Central memory CD8-positive, alpha-beta T cell (primary cell): ENCODE measurements at regions not wholly inside any gene's neighbourhood (a gene's known extent, or its start where the extent isn't known, plus 50 kb on each side); places are given as distances from the start of the nearest gene placed in this dataset.
A peak's percentile ranks its signal among the peaks of the same experiment; 100 is the strongest.

ENCODE experiments used
- ATAC-seq: fragments of 150-1000 bp; cut with Tn5 transposase; replicated peaks from 2 replicates; pipeline ENCODE4 v1.10.0; 2022; ENCODE audit warnings: mild to moderate bottlenecking, moderate FRiP score, moderate number of reproducible peaks; ENCODE audit not compliant: poor library complexity, severe bottlenecking; ENCODE audit errors: extremely low read depth
- DNase-seq, 2 donors: peaks; one replicate each; pipeline ENCODE4 v3.0.0; 2021; ENCODE audit warnings: low spot score in 2 of 2
- H3K27ac Mint-ChIP-seq: one replicate; pipeline ENCODE4 v1.8.0; 2022; ENCODE audit warnings: low read depth, mild to moderate bottlenecking, moderate library complexity, mixed read lengths
- H3K27me3 Mint-ChIP-seq: one replicate; pipeline ENCODE4 v1.8.0; 2022; ENCODE audit warnings: mixed read lengths
- H3K36me3 Mint-ChIP-seq: one replicate; pipeline ENCODE4 v1.8.0; 2022; ENCODE audit warnings: mild to moderate bottlenecking, moderate library complexity, mixed read lengths; ENCODE audit not compliant: insufficient read depth
- H3K4me1 Mint-ChIP-seq: one replicate; pipeline ENCODE4 v1.8.0; 2022; ENCODE audit warnings: mixed read lengths
- H3K4me3 Mint-ChIP-seq: one replicate; pipeline ENCODE4 v1.8.0; 2022; ENCODE audit warnings: mild to moderate bottlenecking, moderate library complexity, mixed read lengths
- H3K9me3 Mint-ChIP-seq: one replicate; pipeline ENCODE4 v1.8.0; 2022; ENCODE audit warnings: mixed read lengths

DNA sequence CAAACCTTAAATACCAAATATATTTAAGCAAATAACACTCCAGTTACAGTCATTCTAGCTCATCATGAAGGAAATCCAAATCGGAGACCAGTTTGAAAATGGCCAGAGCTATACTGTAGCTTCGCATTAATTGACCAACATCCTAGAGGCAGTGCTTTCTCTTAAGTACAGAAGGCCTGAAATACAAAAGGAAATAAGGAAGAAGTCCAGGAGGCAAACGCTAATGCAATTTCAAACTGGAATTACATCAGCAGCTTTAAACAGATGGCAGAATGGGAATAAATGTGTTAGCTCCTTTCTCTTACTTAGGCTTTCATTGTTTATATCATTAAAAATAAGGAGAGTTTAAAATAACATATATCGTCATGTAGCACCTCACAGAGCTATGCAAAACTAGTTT is 197.0 kb downstream of the SEC61B start:
- H3K4me3 Mint-ChIP-seq = no peak overlapping the region
- H3K4me1 Mint-ChIP-seq = no peaks in the 10 kb centered on the region
- no peaks in the 10 kb centered on the region for H3K36me3 Mint-ChIP-seq
- DNase-seq (no peak), ATAC-seq (no peak)
- H3K27me3 Mint-ChIP-seq = peaks cover 23% of the 10 kb centered on the region
- H3K9me3 Mint-ChIP-seq = no peaks in the 10 kb centered on the region
- H3K27ac Mint-ChIP-seq = no peak overlapping the region

GRCh38 chr9:99421369-99421768 is 199.3 kb downstream of the SEC61B start:
- Mint-ChIP-seq H3K4me1 (no peaks in the 10 kb centered on the region), H3K4me3 (no peak overlapping the region), H3K27ac (no peak overlapping the region), H3K9me3 (no peaks in the 10 kb centered on the region), H3K36me3 (no peaks in the 10 kb centered on the region), H3K27me3 (peaks cover 39% of the 10 kb centered on the region)
- ATAC-seq (no peak), DNase-seq (no peak)

- no peaks in the 10 kb centered on the region for H3K9me3 Mint-ChIP-seq
- H3K27me3 Mint-ChIP-seq = peaks cover 38% of the 10 kb centered on the region
- DNase-seq = no peak
Measured at GRCh38 chr9:99425124-99425523, 203.0 kb downstream of the SEC61B start.

GRCh38 chr9:99425923-99426842 is 204.1 kb downstream of the SEC61B start:
- Mint-ChIP-seq H3K27me3 (peaks cover 38% of the 10 kb centered on the region), H3K4me3 (no peak overlapping the region), H3K36me3 (no peaks in the 10 kb centered on the region), H3K9me3 (no peaks in the 10 kb centered on the region), H3K27ac (no peak overlapping the region), H3K4me1 (no peaks in the 10 kb centered on the region)
- ATAC-seq (no peak), DNase-seq (no peak)

More at GRCh38 chr9:99425124-99425523, 203.0 kb downstream of the SEC61B start:
- ATAC-seq = no peak
- Mint-ChIP-seq H3K4me3 (no peak overlapping the region), H3K36me3 (no peaks in the 10 kb centered on the region), H3K27ac (no peak overlapping the region), H3K4me1 (no peaks in the 10 kb centered on the region)

DNA sequence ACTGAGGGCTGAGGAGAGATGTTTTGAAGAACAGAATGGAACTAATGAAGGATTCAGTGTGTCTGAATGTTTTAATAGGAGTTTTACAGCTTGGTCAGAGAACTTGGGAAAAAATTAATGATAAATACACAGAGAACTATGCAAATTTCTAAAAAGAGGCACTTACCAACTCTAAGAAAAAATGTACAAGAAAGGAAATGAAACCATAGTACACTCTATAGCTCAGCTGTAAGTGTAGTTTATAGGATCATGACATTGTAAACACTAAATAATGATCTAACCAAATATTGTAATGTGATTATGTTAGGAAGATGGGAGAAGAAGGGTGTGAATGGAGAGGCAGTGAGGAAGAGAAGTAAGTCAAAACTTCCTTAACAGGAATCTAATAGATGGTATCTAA is 205.2 kb downstream of the SEC61B start:
- Mint-ChIP-seq H3K4me1 (no peaks in the 10 kb centered on the region), H3K27ac (no peak overlapping the region), H3K36me3 (no peaks in the 10 kb centered on the region), H3K9me3 (no peaks in the 10 kb centered on the region), H3K27me3 (peaks cover 38% of the 10 kb centered on the region), H3K4me3 (no peak overlapping the region)
- no peak for ATAC-seq
- DNase-seq = no peak

DNA sequence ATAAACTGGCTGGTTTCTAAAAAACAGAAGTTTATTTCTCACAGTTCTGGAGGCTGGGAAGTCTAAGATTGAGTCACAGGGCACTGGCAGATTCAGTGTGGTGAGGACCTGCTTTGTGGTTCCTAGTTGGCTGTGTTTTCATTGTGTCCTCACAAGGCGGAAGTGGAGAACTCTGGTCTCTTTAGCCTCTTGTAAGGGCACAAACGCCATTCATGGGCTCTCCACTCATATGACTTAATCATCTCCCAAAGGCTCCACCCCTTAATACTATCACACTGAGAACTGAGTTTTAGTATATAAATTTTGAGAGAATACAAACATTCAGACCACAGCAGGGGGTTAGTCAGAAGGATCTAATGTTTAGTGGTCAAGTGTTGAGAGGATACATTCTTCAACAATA is 208.2 kb downstream of the SEC61B start:
- no peak overlapping the region for H3K27ac Mint-ChIP-seq
- H3K27me3 Mint-ChIP-seq = peaks cover 13% of the 10 kb centered on the region
- ATAC-seq (no peak), DNase-seq (no peak)
- H3K4me3 Mint-ChIP-seq = no peak overlapping the region
- no peaks in the 10 kb centered on the region for H3K9me3 Mint-ChIP-seq
- H3K36me3 Mint-ChIP-seq = no peaks in the 10 kb centered on the region
- no peaks in the 10 kb centered on the region for H3K4me1 Mint-ChIP-seq

DNA sequence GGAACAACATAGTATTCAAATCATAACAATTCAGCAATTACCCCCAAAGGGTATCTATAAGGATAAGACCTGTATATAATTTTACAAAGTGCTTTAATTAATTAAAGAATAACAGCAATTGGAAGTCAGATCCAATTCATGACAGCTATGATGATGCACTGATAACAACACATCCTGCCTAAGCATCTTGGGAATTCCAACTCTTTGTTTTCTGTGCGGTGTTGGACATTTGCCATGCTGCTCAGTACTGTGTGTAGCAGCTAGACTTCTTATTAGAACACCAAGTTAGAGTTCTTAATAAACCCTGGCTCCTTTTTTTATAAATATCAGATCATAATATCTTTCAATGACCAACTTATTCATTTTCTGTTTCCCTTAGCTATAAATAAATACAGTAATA is 209.0 kb downstream of the SEC61B start:
- no peak overlapping the region for H3K27ac Mint-ChIP-seq
- DNase-seq (no peak), ATAC-seq (no peak)
- H3K9me3 Mint-ChIP-seq = no peaks in the 10 kb centered on the region
- no peak overlapping the region for H3K4me3 Mint-ChIP-seq
- H3K36me3 Mint-ChIP-seq = no peaks in the 10 kb centered on the region
- no peaks in the 10 kb centered on the region for H3K4me1 Mint-ChIP-seq
- peaks cover 10% of the 10 kb centered on the region for H3K27me3 Mint-ChIP-seq

DNA sequence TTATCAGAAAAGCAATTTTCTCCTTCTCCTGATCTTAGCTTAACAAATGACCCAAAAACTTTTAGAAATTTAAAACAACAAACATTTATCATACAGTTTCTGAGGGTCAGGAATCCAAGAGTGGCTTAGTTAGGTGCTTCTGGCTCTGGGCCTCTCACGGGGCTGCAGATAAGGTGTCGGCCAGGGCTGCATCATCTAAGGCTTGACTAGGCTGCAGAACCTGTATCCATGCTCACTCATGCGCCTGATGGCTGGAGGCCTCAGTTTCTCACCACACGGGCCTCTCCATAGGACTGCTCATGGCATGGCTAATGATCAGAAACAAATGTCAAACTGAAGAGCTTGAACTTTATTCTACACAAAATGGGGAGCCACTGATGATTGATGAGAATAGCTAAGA is 210.0 kb downstream of the SEC61B start:
- Mint-ChIP-seq H3K36me3 (no peaks in the 10 kb centered on the region), H3K27ac (no peak overlapping the region), H3K4me1 (no peaks in the 10 kb centered on the region), H3K4me3 (no peak overlapping the region), H3K27me3 (peaks cover under 1% of the 10 kb centered on the region), H3K9me3 (no peaks in the 10 kb centered on the region)
- ATAC-seq (no peak), DNase-seq (no peak)

DNA sequence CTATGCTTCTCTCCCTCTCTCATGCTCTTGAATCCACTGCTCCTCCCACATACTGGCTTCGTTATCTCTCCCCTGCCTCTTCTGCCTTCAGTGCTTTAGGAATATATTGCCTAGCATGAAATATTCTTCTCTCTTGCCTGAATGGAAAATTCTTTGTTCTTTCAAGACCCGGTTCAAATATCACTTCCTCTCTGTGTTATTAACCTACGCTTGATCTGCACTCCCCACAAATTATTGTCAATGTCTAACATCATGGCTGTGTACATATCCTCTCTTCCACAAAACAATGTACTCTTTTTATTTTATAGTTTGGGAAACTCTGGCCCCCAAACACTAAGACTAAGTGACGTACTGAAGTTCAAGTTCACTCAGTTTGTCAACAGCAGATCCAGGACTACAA is 211.0 kb downstream of the SEC61B start:
- ATAC-seq = no peak
- peak overlapping the region; percentile 2 for H3K27ac Mint-ChIP-seq
- H3K36me3 Mint-ChIP-seq = no peaks in the 10 kb centered on the region
- no peaks in the 10 kb centered on the region for H3K27me3 Mint-ChIP-seq
- H3K9me3 Mint-ChIP-seq = no peaks in the 10 kb centered on the region
- no peaks in the 10 kb centered on the region for H3K4me1 Mint-ChIP-seq
- H3K4me3 Mint-ChIP-seq = no peak overlapping the region
- no peak for DNase-seq

- DNase-seq (peak in 1 of 2 donors; percentile 12), ATAC-seq (peak; percentile 96)
- H3K4me3 Mint-ChIP-seq = no peak overlapping the region
- no peaks in the 10 kb centered on the region for H3K9me3 Mint-ChIP-seq
- no peaks in the 10 kb centered on the region for H3K4me1 Mint-ChIP-seq
- peak overlapping the region; percentile 2 for H3K27ac Mint-ChIP-seq
- H3K36me3 Mint-ChIP-seq = no peaks in the 10 kb centered on the region
- H3K27me3 Mint-ChIP-seq = no peaks in the 10 kb centered on the region
Measured at GRCh38 chr9:99433555-99433954, 211.5 kb downstream of the SEC61B start.

DNA sequence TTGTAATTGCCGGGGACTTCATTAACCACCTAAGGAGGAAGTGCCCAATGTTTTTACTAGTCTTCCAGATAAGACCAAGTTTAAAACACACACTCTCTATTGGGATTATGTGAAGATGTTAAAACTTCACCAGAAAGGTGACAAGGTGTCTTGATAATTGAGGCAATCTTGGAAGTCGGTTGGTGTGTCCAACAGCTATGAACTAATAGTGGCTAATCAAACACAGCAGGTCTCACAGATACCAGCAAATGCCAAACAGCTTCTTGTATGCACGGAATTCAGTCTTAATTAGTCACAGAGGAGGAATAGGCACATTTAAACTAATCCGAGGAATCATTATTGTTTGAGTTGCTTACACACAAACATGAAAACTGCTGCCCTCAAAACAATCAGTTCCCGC is 214.5 kb downstream of the SEC61B start:
- ATAC-seq = no peak
- no peak overlapping the region for H3K27ac Mint-ChIP-seq
- H3K4me1 Mint-ChIP-seq = no peaks in the 10 kb centered on the region
- H3K27me3 Mint-ChIP-seq = no peaks in the 10 kb centered on the region
- no peak for DNase-seq
- H3K4me3 Mint-ChIP-seq = no peak overlapping the region
- no peaks in the 10 kb centered on the region for H3K36me3 Mint-ChIP-seq
- no peaks in the 10 kb centered on the region for H3K9me3 Mint-ChIP-seq

GRCh38 chr9:99437145-99437544 is 215.1 kb downstream of the SEC61B start:
- H3K9me3 Mint-ChIP-seq = no peaks in the 10 kb centered on the region
- no peaks in the 10 kb centered on the region for H3K36me3 Mint-ChIP-seq
- DNase-seq = no peak
- peaks cover 4% of the 10 kb centered on the region for H3K27me3 Mint-ChIP-seq
- ATAC-seq = no peak
- H3K4me1 Mint-ChIP-seq = no peaks in the 10 kb centered on the region
- H3K27ac Mint-ChIP-seq = no peak overlapping the region
- no peak overlapping the region for H3K4me3 Mint-ChIP-seq

DNA sequence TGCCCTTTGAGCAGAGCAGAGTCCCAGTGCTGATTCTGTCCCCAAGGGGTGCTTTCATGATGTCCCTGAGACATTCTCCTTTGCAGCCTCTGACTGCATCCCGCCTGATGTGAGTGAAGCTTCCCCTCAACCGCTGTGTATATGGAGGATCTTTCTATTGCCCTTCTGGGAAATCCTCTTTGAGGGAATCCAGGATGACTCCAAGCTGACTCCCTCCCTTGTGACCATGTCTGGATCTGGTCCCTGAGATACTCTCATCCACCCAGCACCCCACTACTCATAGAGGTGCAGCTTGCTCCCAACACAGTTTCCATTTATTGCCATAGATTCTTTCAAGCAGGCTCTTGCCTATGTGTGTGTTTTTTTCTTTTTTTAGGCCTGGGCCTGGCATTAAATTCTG is 216.5 kb downstream of the SEC61B start:
- Mint-ChIP-seq H3K27me3 (peaks cover 9% of the 10 kb centered on the region), H3K36me3 (no peaks in the 10 kb centered on the region), H3K9me3 (no peaks in the 10 kb centered on the region), H3K4me1 (no peaks in the 10 kb centered on the region), H3K4me3 (no peak overlapping the region), H3K27ac (no peak overlapping the region)
- DNase-seq = no peak
- no peak for ATAC-seq
